ENCODE measurements at regions not wholly inside any gene's neighbourhood (a gene's known extent, or its start where the extent isn't known, plus 50 kb on each side); places are given as distances from the start of the nearest gene placed in this dataset.

- Histone ChIP-seq H3K27me3 (ENCODE audit: insufficient read depth, low read length) (no peaks in the 10 kb centered on the region), H3K4me1 (ENCODE audit: insufficient read depth, low read length) (peaks cover 4% of the 10 kb centered on the region; the same call in 1 of the 2 replicates)
These were observed 65.2 kb upstream of the CCN2 start for GRCh38 chr6:132016396-132016795.

GRCh38 chr6:132011582-132011981 is 60.4 kb upstream of the CCN2 start:
- Histone ChIP-seq H3K27ac (ENCODE audit: low read depth, low read length) (no peak overlapping the region), H3K4me3 (ENCODE audit: low read length) (no peak overlapping the region), H3K27me3 (ENCODE audit: insufficient read depth, low read length) (no peaks in the 10 kb centered on the region), H3K36me3 (ENCODE audit: insufficient read depth, low read length) (no peaks in the 10 kb centered on the region), H3K9me3 (ENCODE audit: insufficient read depth, low read depth, low read length) (no peaks in the 10 kb centered on the region), H3K4me1 (ENCODE audit: insufficient read depth, low read length) (peaks cover 4% of the 10 kb centered on the region; the same call in 1 of the 2 replicates), H3K9ac (ENCODE audit: low read depth, low read length) (no peak overlapping the region)
- WGBS, result 86% methylated on average over 2 of the region's 2 CpGs

More at GRCh38 chr6:132016396-132016795, 65.2 kb upstream of the CCN2 start:
- no peaks in the 10 kb centered on the region for H3K9me3 ChIP-seq (ENCODE audit: insufficient read depth, low read depth, low read length)
- H3K27ac ChIP-seq (ENCODE audit: low read depth, low read length), result no peak overlapping the region
- no peak overlapping the region for H3K9ac ChIP-seq (ENCODE audit: low read depth, low read length)
- H3K36me3 ChIP-seq (ENCODE audit: insufficient read depth, low read length), result no peaks in the 10 kb centered on the region
- 100% methylated on average over 1 of the region's 1 CpG for WGBS
- H3K4me3 ChIP-seq (ENCODE audit: low read length), result no peak overlapping the region

- H3K9me3 ChIP-seq (ENCODE audit: insufficient read depth, low read depth, low read length), result peaks cover 7% of the 10 kb centered on the region
- H3K27me3 ChIP-seq (ENCODE audit: insufficient read depth, low read length), result no peaks in the 10 kb centered on the region
- H3K4me3 ChIP-seq (ENCODE audit: low read length), result no peak overlapping the region
- no peak overlapping the region for H3K9ac ChIP-seq (ENCODE audit: low read depth, low read length)
- H3K27ac ChIP-seq (ENCODE audit: low read depth, low read length), result no peak overlapping the region
- H3K4me1 ChIP-seq (ENCODE audit: insufficient read depth, low read length), result peaks cover 4% of the 10 kb centered on the region; the same call in 1 of the 2 replicates
- no peaks in the 10 kb centered on the region for H3K36me3 ChIP-seq (ENCODE audit: insufficient read depth, low read length)
These were observed 58.0 kb upstream of the CCN2 start for GRCh38 chr6:132009175-132009574.

- no peaks in the 10 kb centered on the region for H3K36me3 ChIP-seq (ENCODE audit: insufficient read depth, low read length)
- H3K4me3 ChIP-seq (ENCODE audit: low read length), result no peak overlapping the region
- 97% methylated on average over 2 of the region's 2 CpGs for WGBS
- no peak overlapping the region for H3K9ac ChIP-seq (ENCODE audit: low read depth, low read length)
- H3K4me1 ChIP-seq (ENCODE audit: insufficient read depth, low read length), result peaks cover 4% of the 10 kb centered on the region; the same call in 1 of the 2 replicates
- H3K27me3 ChIP-seq (ENCODE audit: insufficient read depth, low read length), result no peaks in the 10 kb centered on the region
- H3K27ac ChIP-seq (ENCODE audit: low read depth, low read length), result no peak overlapping the region
- H3K9me3 ChIP-seq (ENCODE audit: insufficient read depth, low read depth, low read length), result peaks cover 21% of the 10 kb centered on the region
These were observed 56.5 kb upstream of the CCN2 start for GRCh38 chr6:132007474-132008190.

- Histone ChIP-seq H3K9ac (ENCODE audit: low read depth, low read length) (no peak overlapping the region), H3K27me3 (ENCODE audit: insufficient read depth, low read length) (no peaks in the 10 kb centered on the region), H3K4me3 (ENCODE audit: low read length) (no peak overlapping the region), H3K36me3 (ENCODE audit: insufficient read depth, low read length) (no peaks in the 10 kb centered on the region), H3K4me1 (ENCODE audit: insufficient read depth, low read length) (no peaks in the 10 kb centered on the region), H3K27ac (ENCODE audit: low read depth, low read length) (no peak overlapping the region), H3K9me3 (ENCODE audit: insufficient read depth, low read depth, low read length) (peaks cover 21% of the 10 kb centered on the region)
- 96% methylated on average over 2 of the region's 2 CpGs for WGBS
These were observed 54.0 kb upstream of the CCN2 start for GRCh38 chr6:132005178-132005577.

GRCh38 chr6:132004668-132005067 is 53.5 kb upstream of the CCN2 start:
- 91% methylated on average over 1 of the region's 1 CpG for WGBS
- H3K4me1 ChIP-seq (ENCODE audit: insufficient read depth, low read length), result no peaks in the 10 kb centered on the region
- H3K9ac ChIP-seq (ENCODE audit: low read depth, low read length), result no peak overlapping the region
- no peak overlapping the region for H3K4me3 ChIP-seq (ENCODE audit: low read length)
- H3K9me3 ChIP-seq (ENCODE audit: insufficient read depth, low read depth, low read length), result peaks cover 21% of the 10 kb centered on the region
- H3K36me3 ChIP-seq (ENCODE audit: insufficient read depth, low read length), result no peaks in the 10 kb centered on the region
- no peak overlapping the region for H3K27ac ChIP-seq (ENCODE audit: low read depth, low read length)
- H3K27me3 ChIP-seq (ENCODE audit: insufficient read depth, low read length), result no peaks in the 10 kb centered on the region

- H3K4me3 ChIP-seq (ENCODE audit: low read length), result no peak overlapping the region
- H3K4me1 ChIP-seq (ENCODE audit: insufficient read depth, low read length), result no peaks in the 10 kb centered on the region
- H3K9ac ChIP-seq (ENCODE audit: low read depth, low read length), result no peak overlapping the region
- WGBS, result 96% methylated on average over 7 of the region's 7 CpGs
- H3K27me3 ChIP-seq (ENCODE audit: insufficient read depth, low read length), result no peaks in the 10 kb centered on the region
- peaks cover 21% of the 10 kb centered on the region for H3K9me3 ChIP-seq (ENCODE audit: insufficient read depth, low read depth, low read length)
- no peak overlapping the region for H3K27ac ChIP-seq (ENCODE audit: low read depth, low read length)
- no peaks in the 10 kb centered on the region for H3K36me3 ChIP-seq (ENCODE audit: insufficient read depth, low read length)
These were observed 52.5 kb upstream of the CCN2 start for GRCh38 chr6:132003516-132004178.
